Glutamatergic neuron (in vitro differentiated cells): ENCODE measurements at regions not wholly inside any gene's neighbourhood (a gene's known extent, or its start where the extent isn't known, plus 50 kb on each side); places are given as distances from the start of the nearest gene placed in this dataset.

ENCODE experiments used
- DNase-seq: peaks from one replicate; pipeline ENCODE4 v3.0.0; 2022
- H3K27ac Mint-ChIP-seq: one replicate; pipeline ENCODE4 v1.8.0; 2020; ENCODE audit warnings: mild to moderate bottlenecking, mixed read lengths, inconsistent platforms; ENCODE audit not compliant: unreplicated experiment
- H3K27me3 Mint-ChIP-seq: one replicate; pipeline ENCODE4 v1.8.0; 2020; ENCODE audit warnings: mild to moderate bottlenecking, moderate library complexity, mixed read lengths, inconsistent platforms; ENCODE audit not compliant: unreplicated experiment
- H3K36me3 Mint-ChIP-seq: one replicate; pipeline ENCODE4 v1.8.0; 2020; ENCODE audit warnings: mild to moderate bottlenecking, mixed read lengths, inconsistent platforms; ENCODE audit not compliant: unreplicated experiment
- H3K4me1 Mint-ChIP-seq: one replicate; pipeline ENCODE4 v1.8.0; 2020; ENCODE audit warnings: mild to moderate bottlenecking, low read depth, mixed read lengths, inconsistent platforms; ENCODE audit not compliant: unreplicated experiment
- H3K4me3 Mint-ChIP-seq: one replicate; pipeline ENCODE4 v1.8.0; 2020; ENCODE audit warnings: mild to moderate bottlenecking, mixed read lengths, inconsistent platforms; ENCODE audit not compliant: unreplicated experiment
- H3K9me3 Mint-ChIP-seq: one replicate; pipeline ENCODE4 v1.8.0; 2020; ENCODE audit warnings: mild to moderate bottlenecking, moderate library complexity, mixed read lengths, inconsistent platforms; ENCODE audit not compliant: unreplicated experiment
- TF ChIP-seq, protein P1 (sequence below): fragments of 200-600 bp; sonication (generic); IDR thresholded peaks from one replicate; pipeline ENCODE4 v1.5.0; 2021; ENCODE audit not compliant: partially characterized antibody, unreplicated experiment

DNA sequence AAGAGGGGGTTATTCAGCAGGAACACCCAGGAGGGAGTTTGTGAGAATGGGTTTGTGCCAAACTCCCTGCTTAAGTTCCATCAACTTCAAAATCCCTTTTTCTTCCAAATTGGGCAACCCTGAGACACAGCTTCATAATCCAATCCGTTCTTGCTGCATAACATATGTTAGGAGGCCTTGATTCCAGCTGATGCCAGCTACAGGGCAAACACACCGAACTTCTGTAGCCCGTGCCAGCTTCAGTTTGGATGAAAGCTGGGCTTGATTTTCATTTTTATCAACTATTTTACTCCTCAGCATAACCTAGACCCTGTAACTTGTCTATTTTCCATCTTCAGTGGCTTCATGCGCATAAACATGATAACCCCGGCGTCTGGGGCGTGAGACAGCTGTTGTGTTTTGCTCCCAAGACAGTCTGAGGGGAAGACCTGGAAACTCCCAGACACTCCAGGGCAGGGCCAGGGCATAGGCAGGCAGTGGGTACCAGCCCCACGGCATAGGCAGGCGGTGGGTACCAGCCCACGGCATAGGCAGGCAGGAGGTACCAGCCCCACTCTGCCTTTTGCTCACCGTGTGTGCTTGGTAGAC is 220.4 kb downstream of the C16orf95 start:
- TF ChIP-seq, protein P1, sequence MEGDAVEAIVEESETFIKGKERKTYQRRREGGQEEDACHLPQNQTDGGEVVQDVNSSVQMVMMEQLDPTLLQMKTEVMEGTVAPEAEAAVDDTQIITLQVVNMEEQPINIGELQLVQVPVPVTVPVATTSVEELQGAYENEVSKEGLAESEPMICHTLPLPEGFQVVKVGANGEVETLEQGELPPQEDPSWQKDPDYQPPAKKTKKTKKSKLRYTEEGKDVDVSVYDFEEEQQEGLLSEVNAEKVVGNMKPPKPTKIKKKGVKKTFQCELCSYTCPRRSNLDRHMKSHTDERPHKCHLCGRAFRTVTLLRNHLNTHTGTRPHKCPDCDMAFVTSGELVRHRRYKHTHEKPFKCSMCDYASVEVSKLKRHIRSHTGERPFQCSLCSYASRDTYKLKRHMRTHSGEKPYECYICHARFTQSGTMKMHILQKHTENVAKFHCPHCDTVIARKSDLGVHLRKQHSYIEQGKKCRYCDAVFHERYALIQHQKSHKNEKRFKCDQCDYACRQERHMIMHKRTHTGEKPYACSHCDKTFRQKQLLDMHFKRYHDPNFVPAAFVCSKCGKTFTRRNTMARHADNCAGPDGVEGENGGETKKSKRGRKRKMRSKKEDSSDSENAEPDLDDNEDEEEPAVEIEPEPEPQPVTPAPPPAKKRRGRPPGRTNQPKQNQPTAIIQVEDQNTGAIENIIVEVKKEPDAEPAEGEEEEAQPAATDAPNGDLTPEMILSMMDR = no peak
- H3K27ac Mint-ChIP-seq = no peak overlapping the region
- no peaks in the 10 kb centered on the region for H3K4me1 Mint-ChIP-seq

GRCh38 chr16:87098361-87098760 is 218.8 kb downstream of the C16orf95 start:
- no peak overlapping the region for H3K4me3 Mint-ChIP-seq
- H3K4me1 Mint-ChIP-seq = no peaks in the 10 kb centered on the region
- no peaks in the 10 kb centered on the region for H3K9me3 Mint-ChIP-seq
- DNase-seq = no peak
- TF ChIP-seq, protein P1 = no peak
- H3K36me3 Mint-ChIP-seq = no peaks in the 10 kb centered on the region
- H3K27ac Mint-ChIP-seq = no peak overlapping the region
- no peaks in the 10 kb centered on the region for H3K27me3 Mint-ChIP-seq

More for the DNA sequence above, 220.4 kb downstream of the C16orf95 start:
- Mint-ChIP-seq H3K36me3 (no peaks in the 10 kb centered on the region), H3K9me3 (peaks cover under 1% of the 10 kb centered on the region), H3K27me3 (no peaks in the 10 kb centered on the region), H3K4me3 (no peak overlapping the region)
- no peak for DNase-seq

GRCh38 chr16:87098976-87099720 is 218.0 kb downstream of the C16orf95 start:
- no peak for DNase-seq
- Mint-ChIP-seq H3K4me1 (no peaks in the 10 kb centered on the region), H3K9me3 (no peaks in the 10 kb centered on the region), H3K27ac (no peak overlapping the region), H3K4me3 (no peak overlapping the region), H3K36me3 (no peaks in the 10 kb centered on the region), H3K27me3 (no peaks in the 10 kb centered on the region)
- TF ChIP-seq, protein P1 = no peak

DNA sequence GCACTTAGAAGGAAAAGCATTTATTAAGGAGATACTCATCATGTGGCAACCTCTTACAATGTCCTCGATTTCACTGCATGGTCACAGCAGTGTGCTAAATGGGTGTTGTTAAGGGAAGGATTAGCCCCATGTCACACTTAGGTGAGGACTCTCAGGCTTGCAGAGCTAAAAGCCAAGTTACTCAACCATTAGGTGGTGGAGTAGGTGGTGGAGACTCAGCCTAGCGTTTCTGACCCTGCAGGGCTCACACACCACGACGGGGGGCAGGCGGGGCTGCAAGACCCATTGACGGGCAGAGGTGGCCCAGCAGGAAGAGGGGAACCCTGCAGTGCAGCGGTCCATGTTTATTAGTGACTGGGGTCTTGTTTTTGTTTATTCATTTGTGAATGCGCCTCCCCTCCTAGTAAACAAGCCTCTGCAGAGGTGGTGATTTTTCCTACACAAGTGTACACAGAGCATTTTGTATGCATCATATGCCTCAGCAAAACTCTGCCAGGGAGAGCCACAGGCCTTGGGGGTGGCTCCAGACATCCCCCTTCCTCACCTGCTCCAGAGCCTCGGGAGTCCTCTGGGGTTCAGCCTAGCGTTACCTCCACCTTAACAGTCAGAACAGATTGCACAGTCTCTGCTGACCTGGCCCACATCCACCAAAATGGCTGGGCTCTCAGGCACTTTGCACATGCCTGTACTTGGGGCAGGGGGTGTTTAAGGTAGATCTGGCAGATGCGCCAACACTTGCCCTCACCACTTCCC is 216.7 kb downstream of the C16orf95 start:
- Mint-ChIP-seq H3K9me3 (no peaks in the 10 kb centered on the region), H3K4me1 (no peaks in the 10 kb centered on the region), H3K27ac (no peak overlapping the region), H3K36me3 (no peaks in the 10 kb centered on the region), H3K4me3 (no peak overlapping the region), H3K27me3 (no peaks in the 10 kb centered on the region)
- DNase-seq = no peak
- TF ChIP-seq, protein P1 = no peak

DNA sequence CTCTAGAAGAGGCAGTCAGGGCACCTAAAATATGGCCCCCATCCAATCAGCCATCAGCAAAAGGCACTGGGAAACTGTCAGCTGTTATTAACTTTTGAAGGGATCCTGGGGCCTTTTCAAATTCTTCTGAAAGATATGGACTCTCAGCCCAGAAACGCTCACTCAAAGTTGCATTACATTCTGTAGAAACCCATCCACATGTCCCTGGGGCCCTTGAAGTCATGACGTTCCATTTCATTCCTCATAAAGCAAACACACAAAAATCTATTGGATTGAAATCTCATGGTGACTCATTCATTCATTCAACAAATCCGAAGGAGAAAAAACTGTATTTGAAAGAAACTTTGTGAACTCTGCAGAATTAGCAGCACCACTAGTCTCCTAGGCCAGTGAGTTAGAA is 215.3 kb downstream of the C16orf95 start:
- Mint-ChIP-seq H3K27me3 (no peaks in the 10 kb centered on the region), H3K36me3 (no peaks in the 10 kb centered on the region), H3K4me1 (no peaks in the 10 kb centered on the region), H3K27ac (no peak overlapping the region), H3K9me3 (no peaks in the 10 kb centered on the region), H3K4me3 (no peak overlapping the region)
- TF ChIP-seq, protein P1 = no peak
- no peak for DNase-seq
